Activated CD4-positive, alpha-beta T cell treated with anti-CD3 and anti-CD28 coated beads, Interleukin-10, Interleukin-2, amounts not matched to agents 100 ng/mL and 50 ng/mL, durations not matched to agents 16 hours and 8 hours (primary cell): ENCODE measurements at regions not wholly inside any gene's neighbourhood (a gene's known extent, or its start where the extent isn't known, plus 50 kb on each side); places are given as distances from the start of the nearest gene placed in this dataset.

Experiments used
- DNase-seq: peaks from one replicate; pipeline ENCODE4 v3.0.0-alpha.2; 2020

DNA sequence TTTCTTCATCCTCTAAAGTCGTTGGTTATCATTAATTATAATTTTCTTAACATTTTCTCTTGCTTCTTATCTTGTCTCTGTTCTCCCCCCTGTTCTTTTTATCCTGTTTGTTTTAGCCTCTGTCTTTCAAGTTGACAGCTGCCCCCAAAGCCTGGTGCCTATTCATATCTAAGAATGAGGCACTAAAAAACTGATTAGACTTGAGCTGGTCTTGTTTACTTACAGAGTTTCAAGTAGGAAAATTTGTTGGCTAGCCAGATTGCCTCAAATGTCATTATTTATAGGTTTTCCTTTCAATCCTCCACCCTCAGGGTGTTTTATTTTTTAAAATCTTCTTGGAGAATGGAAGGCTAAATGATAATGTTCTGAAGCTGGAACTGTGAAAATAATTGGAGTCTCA is 236.0 kb downstream of the UTP18 start:
- DNase-seq: no peak

- DNase-seq: no peak
These were observed 239.6 kb downstream of the UTP18 start for GRCh38 chr17:51499897-51500296.

GRCh38 chr17:51500454-51500853 is 240.1 kb downstream of the UTP18 start:
- DNase-seq: no peak

DNA sequence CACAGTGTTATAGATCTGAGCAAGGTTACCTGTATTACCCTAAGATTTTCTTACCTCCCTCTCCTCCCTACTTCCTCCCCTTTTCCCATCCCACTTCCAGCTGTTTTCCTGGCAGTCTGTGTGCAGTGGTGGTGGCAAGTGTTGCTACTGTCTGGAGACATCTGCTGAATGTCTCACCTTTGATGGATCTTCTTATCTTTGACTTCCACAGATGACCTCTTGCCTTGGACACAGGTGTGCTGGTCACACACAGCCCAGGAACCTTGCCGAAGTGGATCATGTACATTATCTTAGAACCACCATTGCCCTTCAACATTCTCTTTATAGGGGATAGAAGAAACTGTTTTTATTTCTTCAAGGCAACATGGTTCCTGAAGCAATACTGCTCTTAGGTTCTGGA is 245.1 kb downstream of the UTP18 start:
- DNase-seq: no peak

DNA sequence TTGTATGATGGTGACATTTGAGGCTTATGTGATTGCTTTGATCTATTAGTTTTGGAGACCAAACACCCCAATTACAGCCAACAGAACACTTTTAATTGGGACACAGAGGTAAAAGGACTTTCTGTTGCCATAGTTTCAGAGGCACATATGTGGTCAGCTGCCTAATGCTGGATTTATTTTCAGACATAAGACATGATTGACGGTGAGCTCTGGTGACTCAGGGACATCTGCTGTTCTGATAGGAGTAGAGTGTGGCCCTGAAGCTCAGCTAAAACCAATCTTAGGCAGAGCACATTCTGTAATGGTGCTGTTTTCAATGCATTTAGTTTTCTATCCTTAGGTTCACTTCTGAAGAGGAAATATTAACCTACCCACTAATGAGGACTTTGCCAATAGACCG is 247.1 kb downstream of the UTP18 start:
- DNase-seq: no peak

DNA sequence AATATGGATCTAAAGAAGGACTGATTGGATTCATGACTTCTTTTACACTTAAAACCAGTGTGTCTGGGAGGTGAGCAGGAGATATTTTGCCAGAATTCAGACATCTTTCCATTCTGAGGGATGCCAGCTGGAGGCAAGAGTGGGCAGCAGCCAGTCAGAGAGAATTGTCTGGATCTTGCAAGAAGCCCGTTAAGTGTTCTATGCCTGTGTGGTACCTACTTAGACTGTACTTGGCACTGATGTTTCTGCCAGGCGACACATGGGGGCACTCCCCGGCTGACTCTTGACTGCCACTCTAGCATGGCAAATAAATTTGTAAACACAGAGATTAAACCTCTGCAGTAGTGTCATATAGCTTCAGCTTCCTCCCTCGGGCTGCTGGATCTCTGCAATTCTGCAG is 247.7 kb downstream of the UTP18 start:
- DNase-seq: no peak

DNA sequence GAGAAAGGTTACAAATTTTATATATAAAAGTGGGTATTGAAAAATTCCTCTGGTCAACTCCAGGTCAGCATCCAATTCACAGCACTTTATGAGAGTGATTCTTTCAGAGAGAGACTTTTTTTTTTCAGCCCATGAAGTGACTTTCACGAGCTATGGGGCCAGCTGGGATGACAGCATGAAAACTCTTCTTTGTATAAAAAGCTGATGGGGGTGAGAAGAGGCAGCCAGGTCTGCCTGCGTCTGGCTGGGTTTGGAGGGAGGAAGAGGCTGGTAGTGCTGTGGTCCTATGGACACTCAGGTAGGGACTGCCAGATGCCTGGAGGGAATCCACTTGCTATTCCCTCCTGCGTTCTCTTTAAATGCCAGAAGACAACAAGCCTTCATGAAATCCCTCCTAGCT is 250.6 kb downstream of the UTP18 start:
- no peak for DNase-seq

DNA sequence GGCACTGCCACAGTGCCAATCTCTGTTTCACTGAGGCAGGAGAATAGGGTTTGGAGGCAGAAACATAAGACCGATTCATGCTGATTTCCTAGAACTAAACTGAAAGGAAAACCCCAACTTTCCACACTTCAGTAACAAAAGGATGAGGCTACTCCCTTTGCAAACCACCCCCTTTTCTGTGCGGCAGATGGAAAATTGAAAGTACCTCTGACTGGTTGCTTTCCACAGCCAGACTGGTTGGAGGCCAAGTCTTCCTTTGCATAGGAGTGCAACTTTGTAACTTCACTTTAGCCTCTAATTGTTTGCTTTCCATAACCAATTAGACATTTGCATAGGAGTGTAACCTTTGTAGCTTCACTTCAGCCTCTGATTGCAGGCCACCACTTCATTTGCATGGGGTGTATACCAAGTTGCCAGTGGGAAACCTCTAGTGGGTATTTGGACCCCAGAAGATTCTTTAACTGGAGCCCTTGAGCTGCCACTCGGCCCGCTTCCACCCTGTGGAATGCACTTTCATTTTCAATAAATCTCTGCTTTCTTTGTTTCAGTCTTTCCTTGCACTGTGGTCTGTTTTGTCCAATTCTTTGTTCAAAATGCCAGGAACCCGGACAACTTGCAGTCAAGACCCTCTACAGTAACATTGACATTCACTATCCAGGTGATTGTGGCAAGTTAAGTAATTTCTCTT is 252.0 kb downstream of the UTP18 start:
- DNase-seq: no peak

DNA sequence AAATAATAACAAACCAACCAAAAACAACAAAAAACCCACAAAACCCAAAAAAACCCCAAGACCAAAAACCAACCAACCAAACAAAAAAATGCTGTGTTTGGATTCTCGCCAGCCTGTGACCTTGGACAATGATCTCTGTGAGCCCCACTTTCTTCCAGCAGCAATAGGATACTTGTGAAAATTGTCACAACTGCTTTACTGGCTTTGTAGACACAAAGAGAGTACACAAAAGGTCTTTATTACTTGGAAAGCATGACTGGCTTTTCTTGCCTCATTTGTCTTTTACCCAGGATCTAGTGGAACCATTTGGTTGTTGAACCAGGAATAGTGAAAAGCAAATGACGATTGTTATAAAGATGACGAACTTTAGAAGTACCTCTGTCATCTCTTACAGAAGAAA is 256.6 kb downstream of the UTP18 start:
- no peak for DNase-seq

- no peak for DNase-seq
These were observed 264.2 kb downstream of the UTP18 start for GRCh38 chr17:51524524-51524923.

- no peak for DNase-seq
These were observed 266.2 kb downstream of the UTP18 start for GRCh38 chr17:51526507-51526906.

GRCh38 chr17:51527225-51527982 is 267.1 kb downstream of the UTP18 start:
- no peak for DNase-seq

DNA sequence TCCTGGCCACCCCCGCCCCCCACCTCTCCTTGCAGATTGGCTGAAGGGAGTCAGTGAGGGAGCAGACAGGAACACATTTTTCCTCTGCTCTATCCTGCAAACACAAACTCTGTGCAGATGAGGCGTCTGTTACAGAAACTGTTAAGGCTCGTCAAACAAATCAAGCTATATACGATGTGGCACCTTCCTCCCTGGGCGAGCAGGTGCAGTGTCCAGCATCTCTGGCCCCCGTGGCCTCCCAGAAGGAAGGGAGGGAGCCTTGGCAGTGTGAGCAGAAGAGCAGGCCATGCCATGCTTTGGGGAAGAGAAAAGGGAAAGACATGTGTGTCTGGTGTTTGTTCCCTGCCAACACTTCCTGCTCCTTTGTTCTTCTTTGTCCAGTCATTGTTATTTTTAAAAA is 267.8 kb downstream of the UTP18 start:
- DNase-seq: no peak

DNA sequence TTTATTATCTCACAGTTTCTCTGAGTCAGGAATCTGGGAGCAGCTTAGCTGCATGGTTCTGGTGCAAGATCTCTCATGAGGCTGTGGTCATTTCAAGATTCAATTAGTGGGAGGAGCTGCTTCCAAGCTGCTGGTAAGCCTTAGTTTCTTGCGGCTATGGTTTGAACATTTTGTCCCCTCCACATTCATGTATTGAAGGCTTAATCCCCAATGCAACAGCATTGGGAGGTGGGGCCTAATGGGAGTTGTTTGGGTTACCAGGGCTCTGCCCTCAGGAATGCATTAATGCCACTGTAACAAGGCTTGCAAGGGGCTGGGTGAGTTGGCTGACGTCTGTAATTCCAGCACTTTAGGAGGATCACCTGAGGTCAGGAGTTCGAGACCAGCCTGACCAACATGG is 272.9 kb downstream of the UTP18 start:
- no peak for DNase-seq

DNA sequence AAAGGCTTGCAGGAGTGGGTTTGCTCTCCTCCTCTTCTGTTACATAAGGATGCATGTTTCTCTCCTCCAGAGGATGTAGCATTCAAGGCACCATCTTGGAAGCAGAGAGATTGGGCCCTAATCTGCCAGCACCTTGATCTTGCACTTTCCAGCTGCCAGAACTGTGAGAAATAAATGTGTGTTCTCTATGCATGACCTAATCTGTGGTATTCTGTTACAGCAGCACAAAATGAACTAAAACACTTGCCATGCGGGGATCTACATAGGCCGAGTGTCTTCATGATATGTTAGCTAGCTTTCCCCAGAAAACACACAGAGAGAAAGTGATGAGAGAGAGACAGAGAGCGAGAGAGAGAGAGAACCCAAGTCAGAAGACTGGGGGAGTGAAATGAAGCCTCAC is 273.5 kb downstream of the UTP18 start:
- no peak for DNase-seq

GRCh38 chr17:51536627-51537026 is 276.3 kb downstream of the UTP18 start:
- no peak for DNase-seq

DNA sequence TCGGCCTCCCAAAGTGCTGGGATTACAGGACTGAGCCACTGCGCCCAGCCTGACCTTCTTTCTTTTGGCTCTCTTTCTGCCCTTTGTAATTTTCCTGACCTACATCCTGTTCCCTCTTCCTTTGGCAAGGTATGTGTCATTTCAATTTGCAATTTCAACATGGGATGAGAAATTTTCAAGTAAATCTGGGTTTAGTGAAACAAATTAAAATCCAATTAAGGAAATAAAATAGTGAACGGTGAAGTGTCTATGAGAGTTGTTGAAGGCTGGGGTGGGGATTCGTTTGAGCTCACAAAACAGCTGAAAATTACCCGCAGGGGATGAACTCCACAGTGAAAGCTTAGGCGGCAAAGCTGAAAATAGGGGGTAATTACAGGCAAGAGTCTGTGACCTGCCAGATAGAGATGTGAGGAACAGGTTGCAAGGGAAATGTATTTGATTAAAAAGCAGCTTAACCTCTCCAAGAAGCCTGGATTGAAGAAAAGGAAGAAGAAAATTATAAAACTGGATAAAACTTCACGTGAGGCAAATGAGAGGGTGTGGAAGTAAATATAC is 277.7 kb downstream of the UTP18 start:
- DNase-seq: no peak

DNA sequence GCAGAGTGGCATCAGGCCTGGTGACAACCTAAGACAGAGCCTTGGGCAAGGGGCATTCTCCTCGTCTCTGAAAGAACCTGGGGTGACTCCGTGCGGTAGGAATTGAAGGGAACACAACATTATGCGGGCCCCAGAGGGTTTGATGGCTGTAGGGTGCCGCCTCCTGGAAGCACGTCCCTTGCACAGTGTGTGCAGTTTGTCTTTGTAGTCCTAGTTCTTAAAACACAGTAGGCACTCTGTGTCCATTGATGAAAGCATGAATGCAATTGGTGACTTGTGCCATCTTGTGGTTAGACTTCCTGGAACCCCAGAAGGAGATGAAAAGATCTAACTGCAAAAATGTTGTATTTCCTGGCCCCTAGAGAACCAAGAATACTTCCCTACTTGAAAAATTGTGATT is 279.8 kb downstream of the UTP18 start:
- DNase-seq: peak; percentile 15

- no peak for DNase-seq
These were observed 280.9 kb downstream of the UTP18 start for GRCh38 chr17:51541215-51541614.

GRCh38 chr17:51546114-51546513 is 285.8 kb downstream of the UTP18 start:
- DNase-seq: no peak

DNA sequence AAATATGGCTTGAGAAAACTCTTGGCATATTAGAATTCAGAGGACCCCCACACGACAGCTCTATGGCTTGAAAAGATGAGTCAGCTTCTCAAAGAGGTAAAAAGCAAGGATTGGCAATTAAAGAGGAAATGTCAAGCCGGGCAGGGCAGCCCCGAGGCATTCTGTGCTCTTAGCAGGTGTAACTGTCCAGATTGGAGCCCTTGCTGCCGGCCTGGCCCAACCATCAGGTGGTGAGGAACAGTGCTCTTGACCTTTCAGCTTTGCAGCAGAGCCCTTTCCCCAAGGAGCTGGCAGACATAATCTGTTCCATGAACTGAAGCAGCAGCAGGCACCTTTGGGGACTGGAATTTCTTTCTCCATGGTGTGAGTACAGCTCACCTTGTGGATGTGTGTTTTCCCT is 287.8 kb downstream of the UTP18 start:
- no peak for DNase-seq

- DNase-seq: no peak
These were observed 294.8 kb downstream of the UTP18 start for GRCh38 chr17:51555153-51555552.

GRCh38 chr17:51559778-51560177 is 299.4 kb downstream of the UTP18 start:
- DNase-seq: no peak

DNA sequence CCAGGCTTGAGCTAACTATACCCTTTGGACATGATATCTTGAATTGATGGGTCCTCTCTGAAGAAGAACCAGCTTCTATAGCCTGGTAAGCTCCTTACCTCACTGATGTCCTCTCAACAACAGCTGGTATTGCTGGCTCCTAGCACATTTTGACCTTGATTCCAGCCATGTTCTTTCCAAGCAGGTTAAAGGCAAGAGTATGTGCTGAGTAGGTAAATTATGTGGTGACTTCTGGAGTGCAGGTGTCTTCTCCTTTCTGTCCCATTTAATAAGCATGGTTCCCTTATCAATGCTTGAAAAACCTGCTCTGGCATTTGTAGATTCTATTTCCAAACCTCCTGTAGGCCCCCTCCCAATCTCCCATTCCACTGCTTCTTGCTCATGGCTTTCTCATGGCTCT is 300.1 kb downstream of the UTP18 start:
- DNase-seq: no peak

- no peak for DNase-seq
These were observed 303.6 kb downstream of the UTP18 start for GRCh38 chr17:51563961-51564360.
